NCI-H146 treated with DMSO at 0.1 percent for 48 hours (cell line): ENCODE measurements at regions not wholly inside any gene's neighbourhood (a gene's known extent, or its start where the extent isn't known, plus 50 kb on each side); places are given as distances from the start of the nearest gene placed in this dataset.

Source experiments
- DNase-seq: peaks from one replicate; lab custom pipeline; 2025; ENCODE audit not compliant: unreplicated experiment; lab: John Stamatoyannopoulos, UW

GRCh38 chr17:15112846-15113617 lies 152.1 kb downstream of the PMP22 start:
- DNase-seq, result no peak

DNA sequence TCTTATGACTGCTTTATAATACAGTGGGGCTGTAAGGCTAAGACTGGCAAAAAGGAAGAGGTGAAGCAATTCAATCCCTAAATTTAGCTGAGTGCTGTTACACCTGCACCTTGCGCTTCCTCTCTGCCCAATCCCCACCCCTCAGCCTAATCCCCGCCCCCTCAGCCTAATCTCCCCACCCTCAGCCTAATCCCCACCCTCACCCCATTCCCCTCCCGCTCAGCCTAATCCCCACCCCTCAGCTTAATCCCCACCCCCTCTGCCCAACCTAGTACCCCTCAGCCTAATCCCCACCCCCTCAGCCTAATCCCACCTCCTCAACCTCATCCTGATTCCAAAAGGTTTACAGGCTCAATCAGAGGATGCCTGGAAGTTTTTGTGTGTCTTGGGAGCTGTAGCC lies 155.5 kb downstream of the PMP22 start:
- no peak for DNase-seq

GRCh38 chr17:15108992-15109391 lies 156.1 kb downstream of the PMP22 start:
- no peak for DNase-seq

- no peak for DNase-seq
Observed at GRCh38 chr17:15106540-15106939, 158.6 kb downstream of the PMP22 start.

GRCh38 chr17:15103785-15104184 lies 161.3 kb downstream of the PMP22 start:
- no peak for DNase-seq

- DNase-seq, result no peak
Observed at GRCh38 chr17:15101175-15101574, 164.0 kb downstream of the PMP22 start.

GRCh38 chr17:15096511-15096910 lies 168.6 kb downstream of the PMP22 start:
- no peak for DNase-seq

- no peak for DNase-seq
Observed at GRCh38 chr17:15095935-15096334, 169.2 kb downstream of the PMP22 start.

- no peak for DNase-seq
Observed at GRCh38 chr17:15092762-15093161, 172.4 kb downstream of the PMP22 start.

GRCh38 chr17:15092261-15092660 lies 172.9 kb downstream of the PMP22 start:
- DNase-seq, result no peak

- DNase-seq, result no peak
Observed at GRCh38 chr17:15091825-15092224, 173.3 kb downstream of the PMP22 start.

- DNase-seq, result no peak
Observed at GRCh38 chr17:15090533-15090932, 174.6 kb downstream of the PMP22 start.

DNA sequence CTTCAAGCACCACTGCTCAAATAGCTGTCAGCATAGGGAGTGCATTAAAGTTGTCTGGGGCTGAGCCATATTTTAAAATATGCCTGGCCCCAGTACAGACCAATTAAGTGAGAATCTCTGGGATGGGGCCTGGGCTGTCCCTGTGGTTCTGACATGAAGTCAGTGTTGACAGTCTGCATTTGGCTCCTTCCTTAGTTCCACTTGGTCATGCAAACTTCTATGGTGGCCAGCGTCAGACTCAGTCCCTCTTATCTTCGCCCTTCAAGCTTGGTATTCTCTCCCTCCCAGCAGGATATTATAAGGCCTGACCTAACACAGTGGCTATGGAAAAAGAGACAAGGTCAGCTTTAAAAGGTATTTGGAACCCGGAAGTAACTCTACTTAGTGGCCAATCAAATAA lies 177.2 kb downstream of the PMP22 start:
- DNase-seq, result no peak

DNA sequence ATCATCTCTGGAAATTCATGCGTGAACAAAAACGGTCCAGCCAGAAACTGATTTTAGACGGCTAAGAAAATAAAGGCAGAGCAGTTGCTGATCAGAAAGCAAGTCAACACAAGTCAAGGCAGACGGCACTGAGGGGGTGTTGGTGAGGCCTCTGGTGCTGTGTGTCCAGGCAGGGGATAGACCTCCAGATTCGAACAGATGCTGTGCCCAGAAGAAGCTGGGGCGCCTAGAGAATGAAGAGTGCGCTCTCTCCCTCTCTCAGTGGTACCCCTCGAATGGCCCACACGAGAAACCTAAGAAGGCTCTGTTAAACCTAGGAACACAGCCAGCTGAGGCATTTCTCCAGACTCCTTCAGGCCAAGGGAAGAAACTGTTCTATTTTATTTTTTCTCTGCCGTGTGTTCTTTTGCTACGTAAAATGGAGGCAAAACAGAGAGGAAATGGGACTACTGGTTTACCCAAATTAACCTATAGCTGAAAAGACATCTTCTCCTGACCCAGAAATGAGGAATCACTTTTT lies 178.3 kb downstream of the PMP22 start:
- DNase-seq, result no peak

DNA sequence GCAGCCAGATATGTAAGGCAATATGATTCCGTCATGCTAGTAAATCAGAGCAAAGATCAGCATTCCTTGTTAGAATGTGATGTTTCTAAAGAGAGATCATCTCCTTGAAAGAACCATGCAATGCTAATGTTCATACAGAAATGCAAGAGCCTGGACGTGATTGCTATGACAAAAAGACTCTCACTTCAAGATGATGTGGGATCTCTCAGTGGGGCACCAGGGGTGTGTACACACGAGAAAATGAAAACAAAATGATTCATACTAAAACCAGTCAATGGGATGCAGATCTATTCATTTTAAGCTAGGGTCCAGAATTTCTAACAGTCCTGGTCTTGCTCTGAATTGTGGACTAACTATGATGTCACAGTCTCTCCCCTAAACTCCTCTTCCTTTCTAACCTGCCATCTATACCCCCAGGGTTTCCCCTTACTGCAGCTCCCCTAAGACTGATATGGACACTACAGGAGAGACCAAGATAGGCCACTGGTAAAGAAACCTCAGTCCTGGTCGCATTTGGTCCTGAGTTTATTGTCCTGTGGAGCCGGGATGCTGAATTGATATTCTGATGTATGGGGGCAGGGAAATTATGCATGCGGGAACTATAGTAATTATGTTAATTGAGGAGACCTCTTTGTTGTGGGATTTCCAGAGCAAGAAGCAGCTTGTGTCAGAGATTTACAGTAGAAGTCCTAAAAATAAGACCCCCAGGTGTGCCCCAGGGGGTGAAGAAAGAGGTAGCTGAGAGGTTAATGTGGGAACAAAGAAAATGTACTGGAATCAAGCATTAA lies 179.0 kb downstream of the PMP22 start:
- DNase-seq, result no peak

DNA sequence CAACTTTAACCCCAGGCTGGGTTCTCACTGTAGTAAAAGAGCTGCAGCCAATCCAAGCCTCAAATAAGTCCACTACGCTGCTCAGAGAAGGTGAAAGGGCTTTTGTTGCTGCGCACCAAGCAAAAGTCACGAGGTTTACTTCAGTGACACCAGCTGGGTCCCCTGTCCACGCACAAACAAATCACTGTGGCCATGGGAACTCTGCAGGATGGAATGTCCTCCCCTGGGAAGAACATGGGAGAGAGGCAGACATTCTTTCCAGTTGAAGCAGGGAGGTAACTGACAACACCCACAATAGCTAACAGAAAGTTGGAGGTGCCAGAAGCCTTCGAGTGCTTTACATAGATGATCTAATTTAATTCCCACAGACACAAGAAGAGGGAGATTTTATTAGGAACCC lies 181.9 kb downstream of the PMP22 start:
- DNase-seq, result no peak

DNA sequence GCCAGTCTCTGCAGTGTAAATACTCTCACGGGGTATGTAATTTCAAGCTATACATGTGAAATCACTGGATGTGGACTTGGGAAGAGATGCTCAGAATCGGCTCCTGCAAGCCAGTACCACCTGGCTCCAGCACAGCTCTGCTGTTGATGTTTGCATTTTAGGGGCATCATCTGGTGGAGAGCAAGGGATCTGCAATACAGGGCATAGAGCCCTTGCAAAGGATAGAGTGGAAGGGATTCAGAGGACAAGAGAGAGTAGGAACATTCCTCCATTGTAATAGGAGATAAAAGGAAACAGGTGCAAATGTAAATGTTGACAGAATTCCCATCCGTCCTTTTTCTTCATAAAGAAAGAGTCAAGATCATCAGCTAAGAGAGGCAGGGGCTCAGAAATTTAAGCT lies 184.1 kb downstream of the PMP22 start:
- no peak for DNase-seq

GRCh38 chr17:15078570-15078969 lies 186.6 kb downstream of the PMP22 start:
- DNase-seq, result no peak

GRCh38 chr17:15076991-15077663 lies 188.0 kb downstream of the PMP22 start:
- DNase-seq, result no peak

DNA sequence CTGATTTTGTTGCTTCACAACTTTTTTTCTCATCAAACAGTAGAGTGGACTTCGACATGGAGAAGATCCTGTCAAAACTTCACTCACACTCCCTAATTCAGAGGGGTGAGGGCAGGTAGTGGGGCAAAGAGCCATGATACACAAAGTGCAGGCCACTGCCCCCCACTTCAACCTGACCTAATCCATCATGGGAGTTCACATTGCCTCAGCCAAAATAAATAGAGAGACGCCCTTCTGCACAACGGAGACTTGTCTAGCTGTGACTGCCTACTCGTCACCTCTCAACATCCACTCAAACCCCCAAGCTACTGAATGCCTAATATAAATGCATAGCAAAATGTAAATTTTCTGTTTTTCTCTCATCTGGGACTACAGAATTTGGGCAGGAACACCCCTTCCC lies 213.2 kb downstream of the PMP22 start:
- DNase-seq, result no peak

GRCh38 chr17:15049795-15050160 lies 215.3 kb downstream of the PMP22 start:
- no peak for DNase-seq
